Heart right ventricle (tissue), 16 donors: ENCODE measurements at regions not wholly inside any gene's neighbourhood (a gene's known extent, or its start where the extent isn't known, plus 50 kb on each side); places are given as distances from the start of the nearest gene placed in this dataset.
"Not testable (repeated sequence)": the region's sequence is repeated elsewhere in the genome, so short reads cannot be mapped to it uniquely, and the experiment has no call there.

Experiments
- ATAC-seq, 8 donors: fragments of 200-7000 bp; cut with Tn5 transposase; one replicate each; pipeline ENCODE4 v1.9.1; 2020; ENCODE audit warnings: mild to moderate bottlenecking in 8 of 8, moderate library complexity in 8 of 8, moderate number of reproducible peaks in 1 of 8
- DNase-seq, 2 donors: peaks; one replicate each; pipeline ENCODE4 v3.0.0-alpha.2; 2020
- H3K27ac ChIP-seq, 10 donors: fragments of 200-600 bp; sonication (generic) in 2 of 10; one replicate each; pipeline versions ENCODE4 v1.5.0 to v1.8.0; 2020 to 2022; ENCODE audit warnings: mild to moderate bottlenecking in 3 of 10
- H3K27me3 ChIP-seq, 7 donors: fragments of 200-600 bp; one replicate each; pipeline ENCODE4 v1.8.0; 2021 to 2022; ENCODE audit warnings: mild to moderate bottlenecking in 2 of 7
- H3K36me3 ChIP-seq, 9 donors: fragments of 200-600 bp; sonication (generic) in 1 of 9; one replicate each; pipeline versions ENCODE4 v1.5.0 to v1.8.0; 2020 to 2022; ENCODE audit warnings: mild to moderate bottlenecking in 2 of 9
- H3K4me1 ChIP-seq, 9 donors: fragments of 200-600 bp; sonication (generic) in 1 of 9; one replicate each; pipeline versions ENCODE4 v1.5.0 to v1.8.0; 2020 to 2022; ENCODE audit warnings: mild to moderate bottlenecking in 4 of 9
- H3K4me3 ChIP-seq, 10 donors: fragments of 200-600 bp; sonication (generic) in 2 of 10; one replicate each; pipeline versions ENCODE4 v1.5.0 to v1.8.0; 2020 to 2022; ENCODE audit warnings: mild to moderate bottlenecking in 7 of 10, moderate library complexity in 2 of 10
- H3K9me3 ChIP-seq, 11 donors: fragments of 200-600 bp in 10 of 11; sonication (generic) in 2 of 11; one replicate each; pipeline versions ENCODE4 v1.5.0 to v1.8.0; 2013 to 2022; ENCODE audit warnings: mild to moderate bottlenecking in 2 of 11, control low read depth in 1 of 11, moderate library complexity in 1 of 11
- WGBS, 2 donors: extraction: QIAGEN DNeasy Blood & Tissue Kit; methylation state at CpG; one replicate each; pipeline ENCODE4 v1.1.7; 2013; ENCODE audit warnings: inconsistent platforms in 1 of 2; 5-methylcytosine and 5-hydroxymethylcytosine counted together
- intact Hi-C, 10 donors: fragments of 100-400 bp; cut with DNase I; formaldehyde crosslinking; loops; one replicate each; pipeline versions ENCODE4 v1.11.1 to v1.14.2; 2022
- donor health status: Arrhythmogenic right ventricular cardiomyopathy.
- donor health status: ischemic (EF 13 %, LVEDD 7.1; RV severe dilation, severe dysfunction).
- donor health status: healthy with polysubstance abuse.
- donor health status: DM: no; HTN: yes; CAD: no.
- donor health status: DM: no; HTN: no; CAD: no.
- donor health status: ischemic (EF 25% LVEDD 6.9; RV normal size, moderate dysfunction).
- donor health status: ischemic (EF 25% LVEDD 5.7; RV mildly dilated, moderate dysfunction).
- donor health status: healthy.
- donor health status: DM: yes; HTN: yes; CAD: no.
- donor health status: Ischemic cardiomyopathy.
- donor health status: ischemic (EF 35%, LVEDD 5.7; RV mildly dilated, moderate dysfunction).
- donor health status: nonischemic (EF 11% LVEDD 7.7; RV severe dilation, severe dysfunction).
- donor health status: DM: yes; HTN: yes; CAD: no.
- donor health status: PGD.
- donor health status: ischemic (EF 29% LVEDD 5.4; RV normal size, mild dysfunction).
- donor health status: nonischemic (EF 23%, LVEDD 6.1; RV moderate dilation, normal function).

- DNase-seq, intact Hi-C loops, H3K9me3 ChIP-seq, H3K4me3 ChIP-seq, ATAC-seq, H3K27ac ChIP-seq, H3K27me3 ChIP-seq, H3K36me3 ChIP-seq: not testable (repeated sequence)
- peaks cover 0 to 14% (median 0%) of the 10 kb centered on the region in 9 donors for H3K4me1 ChIP-seq
- 86 to 89% methylated on average over 4 to 5 of the region's 5 CpGs for WGBS, 2 donors
Measured at GRCh38 chr2:87575138-87575537, 172.7 kb upstream of the PLGLB2 start.

GRCh38 chr2:87577358-87577757 lies 170.5 kb upstream of the PLGLB2 start:
- ATAC-seq, H3K4me3 ChIP-seq, H3K27me3 ChIP-seq, H3K9me3 ChIP-seq, DNase-seq, intact Hi-C loops, H3K36me3 ChIP-seq, H3K27ac ChIP-seq: not testable (repeated sequence)
- H3K4me1 ChIP-seq = peaks cover 0 to 14% (median 0%) of the 10 kb centered on the region in 9 donors
- WGBS, 2 donors = no CpG with 5 or more reads among the region's 2 CpGs

GRCh38 chr2:87582152-87582551 lies 165.7 kb upstream of the PLGLB2 start:
- DNase-seq, H3K9me3 ChIP-seq, H3K36me3 ChIP-seq, H3K27ac ChIP-seq, ATAC-seq, H3K4me3 ChIP-seq, H3K27me3 ChIP-seq, intact Hi-C loops: not testable (repeated sequence)
- peaks cover 0 to 10% (median 0%) of the 10 kb centered on the region in 9 donors for H3K4me1 ChIP-seq
- WGBS, 2 donors = no CpG with 5 or more reads among the region's 4 CpGs

GRCh38 chr2:87582579-87582978 lies 165.3 kb upstream of the PLGLB2 start:
- H3K9me3 ChIP-seq, ATAC-seq, DNase-seq, H3K36me3 ChIP-seq, H3K4me3 ChIP-seq, intact Hi-C loops, H3K27ac ChIP-seq, H3K27me3 ChIP-seq: not testable (repeated sequence)
- H3K4me1 ChIP-seq = peaks cover 0 to 10% (median 0%) of the 10 kb centered on the region in 9 donors

- H3K27ac ChIP-seq, ATAC-seq, H3K36me3 ChIP-seq, H3K4me3 ChIP-seq, intact Hi-C loops, DNase-seq, H3K27me3 ChIP-seq, H3K9me3 ChIP-seq: not testable (repeated sequence)
- WGBS, 2 donors = 96 to 98% methylated on average over 2 of the region's 2 CpGs
- H3K4me1 ChIP-seq = peaks cover 0 to 10% (median 0%) of the 10 kb centered on the region in 9 donors
Measured at GRCh38 chr2:87583370-87583769, 164.5 kb upstream of the PLGLB2 start.

- DNase-seq = not testable (repeated sequence)
- peak in 3 of 8 donors; percentile 5 to 26 (median 12) for ATAC-seq
- WGBS, 2 donors = 29 to 48% methylated on average over 8 to 13 of the region's 15 CpGs
Measured at GRCh38 chr2:87583803-87584202, 164.1 kb upstream of the PLGLB2 start.

GRCh38 chr2:87584268-87584906 lies 163.5 kb upstream of the PLGLB2 start:
- H3K4me3 ChIP-seq = peak overlapping the region in 9 of 10 donors; percentile 10 to 46 (median 40)
- WGBS, 2 donors = 2 to 6% methylated on average over 30 of the region's 35 CpGs
- H3K36me3 ChIP-seq, H3K27me3 ChIP-seq, H3K9me3 ChIP-seq, intact Hi-C loops: not testable (repeated sequence)
- peak; percentile 14 to 32 for DNase-seq
- H3K27ac ChIP-seq = peak overlapping the region in 1 of 10 donors; percentile 43
- ATAC-seq = peak; percentile 70 to 89 (median 84)
- H3K4me1 ChIP-seq = peaks cover 0 to 10% (median 0%) of the 10 kb centered on the region in 9 donors

More at GRCh38 chr2:87583803-87584202, 164.1 kb upstream of the PLGLB2 start:
- H3K4me3 ChIP-seq = peak overlapping the region in 9 of 10 donors; percentile 10 to 46 (median 40)
- H3K27ac ChIP-seq = peak overlapping the region in 1 of 10 donors; percentile 43
- H3K27me3 ChIP-seq, H3K36me3 ChIP-seq, H3K9me3 ChIP-seq, intact Hi-C loops: not testable (repeated sequence)
- H3K4me1 ChIP-seq = peaks cover 0 to 10% (median 0%) of the 10 kb centered on the region in 9 donors

GRCh38 chr2:87587934-87588333 lies 160.0 kb upstream of the PLGLB2 start:
- Histone ChIP-seq H3K9me3 (peaks cover 0 to 11% (median 0%) of the 10 kb centered on the region in 11 donors), H3K4me1 (peaks cover 0 to 10% (median 0%) of the 10 kb centered on the region in 9 donors)
- H3K27me3 ChIP-seq, DNase-seq, H3K4me3 ChIP-seq, H3K36me3 ChIP-seq, ATAC-seq, H3K27ac ChIP-seq, intact Hi-C loops: not testable (repeated sequence)
- no CpG with 5 or more reads among the region's 1 CpG for WGBS, 2 donors

GRCh38 chr2:87592974-87593373 lies 154.9 kb upstream of the PLGLB2 start:
- Histone ChIP-seq H3K9me3 (peaks cover 0 to 11% (median 0%) of the 10 kb centered on the region in 11 donors), H3K27ac (peak overlapping the region in 1 of 10 donors; percentile 58), H3K4me1 (peaks cover 0 to 21% (median 3%) of the 10 kb centered on the region in 9 donors)
- H3K27me3 ChIP-seq, intact Hi-C loops, H3K4me3 ChIP-seq, H3K36me3 ChIP-seq, ATAC-seq, DNase-seq: not testable (repeated sequence)
- WGBS, 2 donors = 86 to 88% methylated on average over 3 of the region's 4 CpGs

- H3K36me3 ChIP-seq, H3K27me3 ChIP-seq, H3K4me3 ChIP-seq, intact Hi-C loops: not testable (repeated sequence)
- peak; percentile 78 to 90 (median 86) for ATAC-seq
- peak; percentile 79 to 82 for DNase-seq
- Histone ChIP-seq H3K27ac (peak overlapping the region in 4 of 10 donors; percentile 53 to 67 (median 58)), H3K9me3 (peaks cover 0 to 11% (median 0%) of the 10 kb centered on the region in 11 donors), H3K4me1 (peaks cover 0 to 21% (median 3%) of the 10 kb centered on the region in 9 donors)
- WGBS, 2 donors = 6 to 7% methylated on average over 7 to 8 of the region's 10 CpGs
Measured at GRCh38 chr2:87593784-87594610, 153.9 kb upstream of the PLGLB2 start.

- ATAC-seq = peak; percentile 23 to 79 (median 58)
- peaks cover 0 to 21% (median 3%) of the 10 kb centered on the region in 9 donors for H3K4me1 ChIP-seq
- DNase-seq = peak in 1 of 2 donors; percentile 20
- H3K27me3 ChIP-seq, H3K36me3 ChIP-seq, intact Hi-C loops, H3K4me3 ChIP-seq: not testable (repeated sequence)
- peaks cover 0 to 11% (median 0%) of the 10 kb centered on the region in 11 donors for H3K9me3 ChIP-seq
- 38 to 46% methylated on average over 7 of the region's 7 CpGs for WGBS, 2 donors
- H3K27ac ChIP-seq = peak overlapping the region in 6 of 10 donors; percentile 41 to 80 (median 60)
Measured at GRCh38 chr2:87594611-87594992, 153.3 kb upstream of the PLGLB2 start.
